B cell (primary cell): ENCODE measurements at regions not wholly inside any gene's neighbourhood (a gene's known extent, or its start where the extent isn't known, plus 50 kb on each side); places are given as distances from the start of the nearest gene placed in this dataset.

Experiments
- ATAC-seq: fragments of 200-7000 bp; cut with Tn5 transposase; one replicate; pipeline ENCODE4 v1.10.0; 2021; ENCODE audit warnings: low read depth, mild to moderate bottlenecking, moderate number of reproducible peaks, moderate library complexity
- CTCF ChIA-PET: fragments of 350-600 bp; sonication (Branson Sonifier 250); formaldehyde crosslinking; loops from one replicate; lab custom pipeline; 2021; ENCODE audit warnings: antibody characterized with exemption, inconsistent platforms; lab: Charles Lee
- POLR2A ChIA-PET: fragments of 350-600 bp; sonication (Branson Sonifier 250); formaldehyde crosslinking; loops from one replicate; lab custom pipeline; 2021; ENCODE audit warnings: antibody characterized with exemption; lab: Charles Lee
- DNase-seq: peaks from one replicate; pipeline ENCODE4 v3.0.0; 2013
- H2AFZ ChIP-seq: 2 replicates; pipeline ENCODE4 v1.6.1; 2012; ENCODE audit warnings: mild to moderate bottlenecking, low read depth, low read length; ENCODE audit not compliant: insufficient read depth, poor library complexity, severe bottlenecking
- H3K27ac ChIP-seq, 2 donors: 1 replicate in 1 of 2; 2 replicates in 1 of 2; pipeline ENCODE4 v1.5.1; 2012 to 2013; ENCODE audit warnings: low read length in 2 of 2, mild to moderate bottlenecking in 2 of 2, moderate library complexity in 1 of 2
- H3K27me3 ChIP-seq, 4 experiments: fragments of 200-600 bp in 1 of 4; sonication (generic) in 1 of 4; replicated peaks in 1 of 4; 1 replicate in 2 of 4; 2 replicates in 2 of 4; pipeline versions ENCODE4 v1.6.1 to v1.7.0; 2013 to 2016; ENCODE audit warnings: low read length in 3 of 4, mild to moderate bottlenecking in 2 of 4, mixed read lengths in 1 of 4, moderate library complexity in 1 of 4; ENCODE audit not compliant: insufficient read depth in 4 of 4, control insufficient read depth in 3 of 4; ENCODE audit errors: control extremely low read depth in 1 of 4
- H3K36me3 ChIP-seq, 2 experiments: replicated peaks in 1 of 2; 1 replicate in 1 of 2; 2 replicates in 1 of 2; pipeline versions ENCODE4 v1.6.1 to v1.7.1; 2013; ENCODE audit warnings: low read length in 1 of 2; ENCODE audit not compliant: insufficient read depth in 2 of 2, control insufficient read depth in 1 of 2; ENCODE audit errors: control extremely low read depth in 1 of 2, extremely low read depth in 1 of 2
- H3K4me1 ChIP-seq, 2 donors: fragments of 200-600 bp in 1 of 2; sonication (generic) in 1 of 2; 1 replicate in 1 of 2; 2 replicates in 1 of 2; pipeline versions ENCODE4 v1.5.1 to v1.6.1; 2013 to 2017; ENCODE audit warnings: low read length in 2 of 2; ENCODE audit not compliant: control insufficient read depth in 2 of 2, insufficient read depth in 2 of 2
- H3K4me2 ChIP-seq: replicated peaks from 2 replicates; pipeline ENCODE3; 2012; ENCODE audit warnings: mild to moderate bottlenecking, low read depth, low read length; ENCODE audit not compliant: poor library complexity, severe bottlenecking
- H3K4me3 ChIP-seq, 5 experiments: fragments of 200-600 bp in 1 of 5; sonication (generic) in 1 of 5; 1 replicate in 3 of 5; 2 replicates in 2 of 5; pipeline versions ENCODE4 v1.5.1 to v1.7.0; 2011 to 2016; ENCODE audit warnings: low read length in 4 of 5, mild to moderate bottlenecking in 4 of 5, low read depth in 2 of 5, control low read depth in 1 of 5, moderate library complexity in 1 of 5; ENCODE audit not compliant: insufficient read depth in 1 of 5; ENCODE audit errors: control extremely low read depth in 1 of 5, extremely low read depth in 1 of 5
- H3K79me2 ChIP-seq: fragments of 200-600 bp; sonication (generic); one replicate; pipeline ENCODE4 v1.6.0; 2016; ENCODE audit warnings: low read length; ENCODE audit not compliant: control insufficient read depth, insufficient read depth
- H3K9ac ChIP-seq: fragments of 200-600 bp; sonication (generic); 2 replicates; pipeline ENCODE4 v1.6.1; 2017; ENCODE audit warnings: mild to moderate bottlenecking, low read length, moderate library complexity
- H3K9me3 ChIP-seq, 3 donors: one replicate each; pipeline versions ENCODE4 v1.6.1 to v1.7.1; 2013; ENCODE audit warnings: low read length in 2 of 3; ENCODE audit not compliant: control insufficient read depth in 2 of 3, insufficient read depth in 1 of 3; ENCODE audit errors: control extremely low read depth in 1 of 3
- H4K20me1 ChIP-seq: 2 replicates; pipeline ENCODE4 v1.6.0; 2012; ENCODE audit warnings: mild to moderate bottlenecking, low read length; ENCODE audit not compliant: insufficient read depth, control insufficient read depth, poor library complexity, severe bottlenecking
- H3K27ac Mint-ChIP-seq: one replicate; pipeline ENCODE4 v1.8.0; 2021; ENCODE audit warnings: mixed read lengths
- H3K27me3 Mint-ChIP-seq: one replicate; pipeline ENCODE4 v1.8.0; 2021; ENCODE audit warnings: mixed read lengths
- H3K4me1 Mint-ChIP-seq: one replicate; pipeline ENCODE4 v1.8.0; 2021; ENCODE audit warnings: mixed read lengths
- H3K4me3 Mint-ChIP-seq: one replicate; pipeline ENCODE4 v1.8.0; 2021; ENCODE audit warnings: mixed read lengths
- H3K9me3 Mint-ChIP-seq: one replicate; pipeline ENCODE4 v1.8.0; 2022; ENCODE audit warnings: mixed read lengths; ENCODE audit not compliant: insufficient read depth
- CTCF ChIP-seq: fragments of 200-600 bp; IDR thresholded peaks from one replicate; pipeline ENCODE4 v1.8.0; 2022; ENCODE audit warnings: antibody characterized with exemption, mild to moderate bottlenecking
- EZH2 ChIP-seq: IDR thresholded peaks from 2 replicates; pipeline ENCODE4 v1.6.1; 2012; ENCODE audit warnings: borderline replicate concordance, low read depth, mild to moderate bottlenecking, moderate library complexity, low read length; ENCODE audit not compliant: insufficient read depth, poor library complexity, severe bottlenecking
- WGBS: methylation state at CpG from one replicate; pipeline ENCODE4 v1.1.5; 2013; ENCODE audit warnings: missing lambda C conversion rate; ENCODE audit not compliant: insufficient coverage; 5-methylcytosine and 5-hydroxymethylcytosine counted together
- intact Hi-C: fragments of 100-400 bp; cut with micrococcal nuclease; formaldehyde crosslinking; loops from one replicate; pipeline ENCODE4 v1.10.0; 2022

DNA sequence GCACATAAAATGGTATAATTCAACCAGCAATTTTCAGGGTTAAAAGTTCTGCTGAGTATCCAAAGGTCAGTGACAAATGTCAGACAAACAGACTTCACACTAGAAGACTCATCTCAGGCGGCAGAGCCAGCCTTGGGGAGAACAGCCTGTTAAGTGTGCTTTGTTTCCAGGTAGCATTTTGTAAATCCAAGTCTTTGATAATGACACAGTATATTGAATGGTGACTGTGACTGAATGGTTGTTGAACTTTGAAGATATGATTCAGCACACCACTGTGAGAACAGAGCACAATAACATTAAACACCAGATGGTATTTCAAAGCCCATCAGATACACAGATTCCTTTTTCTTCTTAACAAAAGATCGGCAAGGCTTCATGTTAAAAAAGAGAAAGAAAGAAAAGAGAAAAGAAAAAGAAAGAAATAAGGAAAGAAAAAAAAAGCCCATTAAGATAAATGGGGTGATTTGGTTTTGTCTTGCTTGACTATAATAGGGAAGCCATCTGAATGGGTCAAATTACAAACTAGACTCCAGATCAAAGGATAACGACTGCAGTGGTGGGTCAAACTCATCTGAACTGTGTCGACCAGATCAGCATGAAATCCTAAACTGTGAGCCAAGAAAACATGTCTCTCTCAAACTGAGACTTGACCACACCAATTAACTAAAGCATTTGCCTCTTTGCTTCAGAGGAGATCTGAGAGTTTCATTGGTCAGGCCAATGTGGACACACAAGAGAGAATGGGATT, 313.0 kb upstream of the ZNF608 start:
- Histone ChIP-seq H3K79me2 (no peaks in the 10 kb centered on the region), H3K27ac (no peak overlapping the region), H3K4me3 (no peak overlapping the region), H3K36me3 (no peaks in the 10 kb centered on the region), H2AFZ (no peak overlapping the region), H3K4me1 (peaks cover 7 to 9% of the 10 kb centered on the region in 2 donors), H4K20me1 (no peaks in the 10 kb centered on the region), H3K4me2 (no peak overlapping the region), H3K9ac (no peak overlapping the region), H3K27me3 (no peaks in the 10 kb centered on the region), H3K9me3 (no peaks in the 10 kb centered on the region)
- DNase-seq, result no peak
- Mint-ChIP-seq H3K9me3 (no peaks in the 10 kb centered on the region), H3K4me1 (peaks cover 11% of the 10 kb centered on the region), H3K27me3 (no peaks in the 10 kb centered on the region), H3K4me3 (no peak overlapping the region), H3K27ac (no peak overlapping the region)
- ChIA-PET CTCF (no interaction called here), POLR2A (no interaction called here)
- TF ChIP-seq EZH2, result no peak
- TF ChIP-seq CTCF, result no peak
- 100% methylated on average over 1 of the region's 4 CpGs for WGBS
- intact Hi-C loops, result no loop called here
- ATAC-seq, result no peak

GRCh38 chr5:125061726-125062125, 315.3 kb upstream of the ZNF608 start:
- ChIA-PET POLR2A (no interaction called here), CTCF (no interaction called here)
- no peaks in the 10 kb centered on the region for H3K79me2 ChIP-seq
- no peaks in the 10 kb centered on the region for H3K9me3 Mint-ChIP-seq
- TF ChIP-seq CTCF (no peak), EZH2 (no peak)
- H3K4me2 ChIP-seq, result no peak overlapping the region
- no peak overlapping the region for H3K4me3 Mint-ChIP-seq
- 100% methylated on average over 1 of the region's 2 CpGs for WGBS
- no peak overlapping the region for H3K4me3 ChIP-seq
- intact Hi-C loops, result no loop called here
- H3K27me3 ChIP-seq, result no peaks in the 10 kb centered on the region
- ATAC-seq (no peak), DNase-seq (no peak)
- no peaks in the 10 kb centered on the region for H4K20me1 ChIP-seq
- no peak overlapping the region for H3K27ac Mint-ChIP-seq
- H3K36me3 ChIP-seq, result no peaks in the 10 kb centered on the region
- H3K27ac ChIP-seq, result no peak overlapping the region
- H3K4me1 ChIP-seq, result peaks cover 3% of the 10 kb centered on the region in 2 donors
- no peaks in the 10 kb centered on the region for H3K27me3 Mint-ChIP-seq
- H3K9me3 ChIP-seq, result no peaks in the 10 kb centered on the region
- H2AFZ ChIP-seq, result no peak overlapping the region
- H3K9ac ChIP-seq, result no peak overlapping the region
- peaks cover 3% of the 10 kb centered on the region for H3K4me1 Mint-ChIP-seq
